K562 (cell line): ENCODE measurements at regions not wholly inside any gene's neighbourhood (a gene's known extent, or its start where the extent isn't known, plus 50 kb on each side); places are given as distances from the start of the nearest gene placed in this dataset.

Source experiments
- ATAC-seq: fragments of 200-7000 bp; cut with Tn5 transposase; 3 replicates; pipeline ENCODE4 v1.9.1; 2020; ENCODE audit warnings: moderate library complexity
- BruUV-seq: library from RNA; stranded (reverse); fragments of 400-500 nt; replicated peaks from 2 replicates; lab custom pipeline; 2021; lab: Mats Ljungman, UMichigan
- CTCF ChIA-PET: fragments of 300-600 bp; formaldehyde crosslinking; extraction: SDS; loops from one replicate; lab custom pipeline; 2021; ENCODE audit warnings: low intra/inter-chr PET ratio; lab: Yijun Ruan, JAX
- POLR2A ChIA-PET: fragments of 300-600, 350-650 bp; sonication (Branson Sonifier 250); formaldehyde crosslinking; extraction: SDS; loops from one replicate; lab custom pipeline; 2021; ENCODE audit warnings: antibody characterized with exemption, inconsistent platforms; lab: Yijun Ruan, JAX
- DNase-seq, 4 experiments: peaks; one replicate each; pipeline versions ENCODE4 v3.0.0 to v3.0.0-alpha.2; 2011 to 2018; ENCODE audit warnings: low spot score in 3 of 4, mixed read lengths in 3 of 4; ENCODE audit errors: extremely low read depth in 1 of 4
- FAIRE-seq: peaks from 2 replicates; lab custom pipeline; 2011; peaks lifted over from hg19 to GRCh38; lab: Jason Lieb, UNC
- H2AFZ ChIP-seq: 2 replicates; pipeline ENCODE4 v1.6.0; 2011; ENCODE audit warnings: low read depth, low read length, control low read depth, inconsistent platforms
- H3K27ac ChIP-seq: fragments of 200-600 bp; 3 replicates; pipeline ENCODE4 v1.8.0; 2011; ENCODE audit warnings: low read depth, mild to moderate bottlenecking, control low read depth, inconsistent platforms, low read length, moderate library complexity, mixed read lengths; ENCODE audit errors: extremely low read depth
- H3K27me3 ChIP-seq, 2 experiments: fragments of 300-600 bp in 1 of 2; 2 replicates in 1 of 2; 3 replicates in 1 of 2; pipeline versions ENCODE4 v1.6.0 to v1.8.0; 2011; ENCODE audit warnings: inconsistent platforms in 2 of 2, low read length in 2 of 2, mild to moderate bottlenecking in 1 of 2, mixed read lengths in 1 of 2, moderate library complexity in 1 of 2; ENCODE audit not compliant: control insufficient read depth in 2 of 2, insufficient read depth in 2 of 2
- H3K36me3 ChIP-seq: fragments of 300-600 bp; 3 replicates; pipeline ENCODE4 v1.8.0; 2011; ENCODE audit warnings: mild to moderate bottlenecking, low read length, inconsistent platforms; ENCODE audit not compliant: control insufficient read depth, insufficient read depth
- H3K4me1 ChIP-seq, 2 experiments: fragments of 200-600 bp in 1 of 2; replicated peaks in 1 of 2; 2 replicates in 1 of 2; 3 replicates in 1 of 2; pipeline versions ENCODE4 v1.5.1 to v1.8.0; 2011; ENCODE audit warnings: inconsistent platforms in 2 of 2, low read length in 2 of 2, mild to moderate bottlenecking in 1 of 2, mixed read lengths in 1 of 2, moderate library complexity in 1 of 2; ENCODE audit not compliant: control insufficient read depth in 2 of 2, insufficient read depth in 2 of 2
- H3K4me2 ChIP-seq: 2 replicates; pipeline ENCODE4 v1.6.1; 2011; ENCODE audit warnings: low read length, control low read depth, inconsistent platforms, mixed read lengths; ENCODE audit not compliant: insufficient read depth
- H3K4me3 ChIP-seq: fragments of 200-600 bp; sonication (generic), shearing (Covaris generic); 2 replicates; pipeline ENCODE4 v1.5.1; 2016; ENCODE audit warnings: control low read depth, inconsistent platforms
- H3K79me2 ChIP-seq: fragments of 200-600 bp; 3 replicates; pipeline ENCODE4 v1.8.0; 2011; ENCODE audit warnings: low read length, inconsistent platforms; ENCODE audit not compliant: control insufficient read depth, insufficient read depth
- H3K9ac ChIP-seq, 2 experiments: 2 replicates each; pipeline versions ENCODE4 v1.6.0 to v1.6.1; 2011; ENCODE audit warnings: low read depth in 2 of 2, low read length in 2 of 2, control low read depth in 1 of 2, inconsistent platforms in 1 of 2, mild to moderate bottlenecking in 1 of 2, mixed read lengths in 1 of 2; ENCODE audit not compliant: insufficient read depth in 1 of 2
- H3K9me1 ChIP-seq: one replicate; pipeline ENCODE4 v1.6.0; 2011; ENCODE audit warnings: inconsistent platforms, mild to moderate bottlenecking, low read length, moderate library complexity; ENCODE audit not compliant: control insufficient read depth, insufficient read depth
- H3K9me3 ChIP-seq: replicated peaks from 2 replicates; pipeline ENCODE4 v1.5.1; 2011; ENCODE audit warnings: low read depth, low read length, inconsistent platforms; ENCODE audit not compliant: control insufficient read depth, insufficient read depth
- H4K20me1 ChIP-seq: replicated peaks from 2 replicates; pipeline ENCODE4 v1.6.1; 2011; ENCODE audit warnings: low read length, inconsistent platforms, mixed read lengths; ENCODE audit not compliant: control insufficient read depth, insufficient read depth
- ESRRB ChIP-seq: fragments of 250-450 bp; sonication (Bioruptor Pico); IDR thresholded peaks from 2 replicates; pipeline ENCODE4 v1.5.0; 2020; ENCODE audit warnings: mild to moderate bottlenecking, moderate library complexity, borderline replicate concordance
- ETV5 ChIP-seq: sonication (generic); formaldehyde crosslinking; IDR thresholded peaks from 2 replicates; pipeline ENCODE4 v1.4.0; 2020; ENCODE audit warnings: low read depth, mild to moderate bottlenecking, missing genetic modification reagents
- HBP1 ChIP-seq: fragments of 450-650 bp; formaldehyde crosslinking; IDR thresholded peaks from 2 replicates; pipeline ENCODE4 v1.4.0; 2022; ENCODE audit warnings: missing genetic modification characterization
- HNRNPLL ChIP-seq: fragments of 200-400 bp; formaldehyde crosslinking; IDR thresholded peaks from 2 replicates; pipeline ENCODE4 v1.6.1; 2017; ENCODE audit warnings: low read length, low read depth, mild to moderate bottlenecking; ENCODE audit not compliant: poor library complexity, severe bottlenecking
- IRF2 ChIP-seq: sonication (generic); formaldehyde crosslinking; IDR thresholded peaks from 2 replicates; pipeline ENCODE4 v1.8.1; 2022; ENCODE audit warnings: mild to moderate bottlenecking, missing genetic modification reagents
- LCOR ChIP-seq: sonication (generic); formaldehyde crosslinking; IDR thresholded peaks from 2 replicates; pipeline ENCODE4 v1.8.0; 2022; ENCODE audit warnings: mild to moderate bottlenecking, missing genetic modification reagents
- ZNF318 ChIP-seq, 2 experiments: fragments of 450-650 bp; IDR thresholded peaks; 2 replicates each; pipeline ENCODE4 v1.6.1; 2016; ENCODE audit warnings: mild to moderate bottlenecking in 2 of 2, borderline replicate concordance in 1 of 2, low read depth in 1 of 2, moderate library complexity in 1 of 2
- ZNF408 ChIP-seq: fragments of 250-450 bp; sonication (Bioruptor Pico); IDR thresholded peaks from 2 replicates; pipeline ENCODE4 v1.4.0; 2020; ENCODE audit warnings: low read depth, mild to moderate bottlenecking, moderate library complexity
- ZNF518B ChIP-seq: fragments of 250-450 bp; sonication (Bioruptor Pico); IDR thresholded peaks from 2 replicates; pipeline ENCODE4 v1.5.0; 2021; ENCODE audit warnings: mild to moderate bottlenecking, moderate library complexity
- WGBS: fragments of 100-300 bp; shearing (Covaris generic); methylation state at CpG from one replicate; pipeline ENCODE4 v1.1.6; 2016; ENCODE audit warnings: low coverage, mixed read lengths; ENCODE audit not compliant: insufficient coverage; ENCODE audit errors: missing lambda C conversion rate; 5-methylcytosine and 5-hydroxymethylcytosine counted together
- in situ Hi-C: fragments of 300-500 bp; cut with MboI; formaldehyde crosslinking; loops from 4 replicates; pipeline ENCODE4 v1.15.0; 2018; ENCODE audit warnings: inconsistent platforms, mixed read lengths
- intact Hi-C: fragments of 100-400 bp; cut with micrococcal nuclease; formaldehyde crosslinking; loops from 2 replicates; pipeline ENCODE4 v1.14.2; 2022

- intact Hi-C loops, result no loop called here
- H3K27me3 ChIP-seq, result peaks cover 0 to 7% of the 10 kb centered on the region in 2 experiments; a peak in 2 of 5 replicates
- TF ChIP-seq ESRRB (CRISPR knock-in tag), result no peak
- TF ChIP-seq IRF2 (CRISPR knock-in tag), result no peak
- no peak for TF ChIP-seq HBP1 (CRISPR knock-in tag)
- TF ChIP-seq HNRNPLL, result no peak
- no peak for TF ChIP-seq ETV5 (CRISPR knock-in tag)
- TF ChIP-seq ZNF318 (IDR thresholded peaks at IDR 0.05; ENCODE audit: borderline replicate concordance in 1 of 2, low read depth in 1 of 2), result no peak
- no peak for TF ChIP-seq ZNF518B (CRISPR knock-in tag)
- no peak for TF ChIP-seq LCOR (CRISPR knock-in tag)
- TF ChIP-seq ZNF408 (CRISPR knock-in tag), result no peak
Observed at GRCh38 chr10:124186956-124187355, 93.6 kb upstream of the CHST15 start.

More at GRCh38 chr10:124186956-124187355, 93.6 kb upstream of the CHST15 start:
- no peak overlapping the region for H3K4me3 ChIP-seq
- H3K79me2 ChIP-seq, result no peaks in the 10 kb centered on the region
- no peak overlapping the region for H3K27ac ChIP-seq
- ATAC-seq (no peak), FAIRE-seq (no peak), DNase-seq (no peak)
- no peaks in the 10 kb centered on the region; the same call in 1 of the 2 replicates for H4K20me1 ChIP-seq
- H3K9me1 ChIP-seq, result no peaks in the 10 kb centered on the region
- no peak overlapping the region for H3K4me2 ChIP-seq
- no peaks in the 10 kb centered on the region for H3K36me3 ChIP-seq
- WGBS, result 2% methylated on average over 7 of the region's 7 CpGs
- no peaks in the 10 kb centered on the region for H3K9me3 ChIP-seq
- no TSS peak for BruUV-seq
- H3K9ac ChIP-seq, result no peak overlapping the region
- ChIA-PET CTCF (no interaction called here), POLR2A (interaction anchor here (1.7 kb wide), 1 partner anchor 10 kb away, joined by 8 read pairs; no protein-coding TSS in a partner anchor)
- no peaks in the 10 kb centered on the region for H3K4me1 ChIP-seq
- H2AFZ ChIP-seq, result no peak overlapping the region
- in situ Hi-C loops, result no loop called here
